Psoas muscle (tissue), 7 donors: ENCODE measurements at regions not wholly inside any gene's neighbourhood (a gene's known extent, or its start where the extent isn't known, plus 50 kb on each side); places are given as distances from the start of the nearest gene placed in this dataset.

Experiments
- ATAC-seq, 4 donors: fragments of 200-7000 bp; cut with Tn5 transposase; one replicate each; pipeline ENCODE4 v1.9.1; 2020; ENCODE audit warnings: moderate library complexity in 3 of 4, mild to moderate bottlenecking in 2 of 4
- DNase-seq, 2 donors: peaks; one replicate each; pipeline ENCODE4 v3.0.0-alpha.2; 2020
- H3K27ac ChIP-seq: fragments of 200-600 bp; one replicate; pipeline ENCODE4 v1.8.0; 2022
- H3K27me3 ChIP-seq, 3 donors: fragments of 200-600 bp in 1 of 3; one replicate each; pipeline versions ENCODE4 v1.6.1 to v1.8.0; 2013 to 2022; ENCODE audit warnings: low read length in 2 of 3, mild to moderate bottlenecking in 2 of 3, moderate library complexity in 1 of 3; ENCODE audit not compliant: insufficient read depth in 3 of 3
- H3K36me3 ChIP-seq, 2 donors: fragments of 200-600 bp in 1 of 2; one replicate each; pipeline versions ENCODE4 v1.6.1 to v1.8.0; 2013 to 2022; ENCODE audit warnings: low read depth in 1 of 2, mild to moderate bottlenecking in 1 of 2, moderate library complexity in 1 of 2; ENCODE audit not compliant: insufficient read depth in 1 of 2
- H3K4me1 ChIP-seq: fragments of 200-600 bp; one replicate; pipeline ENCODE4 v1.8.0; 2022
- H3K4me3 ChIP-seq: fragments of 200-600 bp; one replicate; pipeline ENCODE4 v1.8.0; 2022; ENCODE audit warnings: mild to moderate bottlenecking
- H3K9me3 ChIP-seq: fragments of 200-600 bp; one replicate; pipeline ENCODE4 v1.8.0; 2022
- CTCF ChIP-seq: fragments of 200-600 bp; IDR thresholded peaks from one replicate; pipeline ENCODE4 v1.8.0; 2022; ENCODE audit warnings: antibody characterized with exemption
- WGBS, 3 donors: extraction: QIAGEN DNeasy Blood & Tissue Kit; methylation state at CpG; one replicate each; pipeline versions ENCODE4 v1.1.6 to v1.1.7; 2013; 5-methylcytosine and 5-hydroxymethylcytosine counted together
- intact Hi-C, 2 donors: fragments of 100-400 bp; cut with DNase I; formaldehyde crosslinking; loops; one replicate each; pipeline versions ENCODE4 v1.11.0 to v1.14.2; 2022
- donor health status: healthy with polysubstance abuse.
- donor health status: DM: no; HTN: no; CAD: no; lungs with moderate emphysema.
- donor health status: Bipolar disorder and iron deficiency.
- donor health status: healthy.
- donor health status: DM: yes; HTN: yes; CAD: no.
- donor health status: DM: no; HTN: no; CAD: no.
- donor health status: DM: yes; HTN: yes; CAD: no.

GRCh38 chr14:71374989-71375388 lies 467.7 kb downstream of the PCNX1 start:
- intact Hi-C loops = no loop called here
- no peak for ATAC-seq
- TF ChIP-seq CTCF = no peak

GRCh38 chr14:71377099-71377498 lies 469.8 kb downstream of the PCNX1 start:
- Histone ChIP-seq H3K9me3 (no peaks in the 10 kb centered on the region), H3K27me3 (no peaks in the 10 kb centered on the region), H3K27ac (no peak overlapping the region), H3K4me3 (no peak overlapping the region), H3K4me1 (no peaks in the 10 kb centered on the region), H3K36me3 (no peaks in the 10 kb centered on the region)
- DNase-seq (no peak), ATAC-seq (no peak)
- intact Hi-C loops = no loop called here
- WGBS, 3 donors = 94 to 99% (median 98%) methylated on average over 20 to 28 of the region's 28 CpGs
- no peak for TF ChIP-seq CTCF

More at GRCh38 chr14:71374989-71375388, 467.7 kb downstream of the PCNX1 start:
- WGBS, 3 donors = 85 to 100% (median 87%) methylated on average over 1 of the region's 1 CpG
- Histone ChIP-seq H3K27ac (no peak overlapping the region), H3K4me1 (no peaks in the 10 kb centered on the region), H3K36me3 (no peaks in the 10 kb centered on the region), H3K4me3 (no peak overlapping the region), H3K9me3 (no peaks in the 10 kb centered on the region), H3K27me3 (no peaks in the 10 kb centered on the region)
- no peak for DNase-seq

- Histone ChIP-seq H3K36me3 (no peaks in the 10 kb centered on the region), H3K27me3 (no peaks in the 10 kb centered on the region), H3K4me1 (no peaks in the 10 kb centered on the region), H3K4me3 (no peak overlapping the region), H3K27ac (no peak overlapping the region), H3K9me3 (no peaks in the 10 kb centered on the region)
- intact Hi-C loops = no loop called here
- ATAC-seq (no peak), DNase-seq (no peak)
- no peak for TF ChIP-seq CTCF
- 93 to 97% (median 93%) methylated on average over 2 of the region's 2 CpGs for WGBS, 3 donors
These were observed 473.0 kb downstream of the PCNX1 start for GRCh38 chr14:71380271-71380670.

DNA sequence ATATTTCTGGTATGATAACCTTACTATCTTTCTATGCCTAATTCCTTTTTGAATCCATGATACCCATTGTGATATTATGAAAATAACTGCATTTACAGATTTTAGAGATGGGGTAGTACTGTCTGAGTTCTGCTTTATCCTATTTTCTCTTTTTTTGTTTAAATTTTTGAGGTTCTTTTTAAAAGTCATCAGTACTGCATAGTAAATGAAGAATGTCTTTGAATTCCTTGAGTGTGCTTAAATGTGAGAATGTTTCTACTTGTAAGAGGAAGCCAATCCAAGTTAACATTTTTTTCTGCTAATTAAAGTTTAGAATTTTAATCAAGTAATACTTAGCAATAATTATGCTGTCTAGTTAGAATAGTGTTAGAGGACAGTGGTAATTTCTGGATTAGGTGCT lies 474.6 kb downstream of the PCNX1 start:
- ATAC-seq (no peak), DNase-seq (no peak)
- Histone ChIP-seq H3K27ac (no peak overlapping the region), H3K4me1 (no peaks in the 10 kb centered on the region), H3K27me3 (no peaks in the 10 kb centered on the region), H3K4me3 (no peak overlapping the region), H3K36me3 (no peaks in the 10 kb centered on the region), H3K9me3 (no peaks in the 10 kb centered on the region)
- intact Hi-C loops = no loop called here
- no peak for TF ChIP-seq CTCF

DNA sequence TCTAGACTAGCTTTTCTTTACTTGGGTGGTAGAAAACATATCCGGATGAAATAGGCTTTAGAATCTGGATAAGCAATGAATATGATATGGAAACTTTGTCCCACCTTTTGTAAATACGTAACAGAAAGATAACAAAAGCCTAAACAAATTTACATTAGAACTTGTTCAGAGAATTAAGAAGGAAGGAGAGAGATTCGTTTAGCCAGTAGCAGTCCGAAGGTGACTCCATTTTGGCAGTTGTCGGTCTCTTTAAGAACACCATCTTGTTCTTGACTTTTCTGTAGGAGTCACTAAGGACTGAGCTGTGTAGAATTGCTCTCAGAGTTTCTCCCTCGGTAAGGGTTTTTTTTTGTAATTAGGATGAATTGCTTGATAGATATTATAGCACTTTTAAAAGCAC lies 475.1 kb downstream of the PCNX1 start:
- H3K27ac ChIP-seq = no peak overlapping the region
- no peaks in the 10 kb centered on the region for H3K4me1 ChIP-seq
- H3K27me3 ChIP-seq = no peaks in the 10 kb centered on the region
- ATAC-seq = no peak
- intact Hi-C loops = no loop called here
- WGBS, 3 donors = 92 to 96% (median 96%) methylated on average over 6 of the region's 6 CpGs
- no peak for TF ChIP-seq CTCF
- H3K36me3 ChIP-seq = no peaks in the 10 kb centered on the region
- no peaks in the 10 kb centered on the region for H3K9me3 ChIP-seq
- no peak for DNase-seq
- no peak overlapping the region for H3K4me3 ChIP-seq
